ENCODE measurements at regions not wholly inside any gene's neighbourhood (a gene's known extent, or its start where the extent isn't known, plus 50 kb on each side); places are given as distances from the start of the nearest gene placed in this dataset.

- TF ChIP-seq CTCF (optimal IDR thresholded peaks at IDR 0.05 in 1 of 3, IDR thresholded peaks at IDR 0.05 in 1 of 3, conservative IDR thresholded peaks at IDR 0.05 in 1 of 3; ENCODE audit: extremely low read depth in 1 of 3, insufficient read depth in 2 of 3, low read length in 3 of 3) (no peak), EZH2 (IDR thresholded peaks at IDR 0.05; ENCODE audit: low read length) (no peak)
These were observed 644.3 kb upstream of the PTCHD4 start for GRCh38 chr6:48755315-48755714.

Data from keratinocyte (primary cell).